ENCODE measurements at regions not wholly inside any gene's neighbourhood (a gene's known extent, or its start where the extent isn't known, plus 50 kb on each side); places are given as distances from the start of the nearest gene placed in this dataset.
"Not testable (repeated sequence)": the region's sequence is repeated elsewhere in the genome, so short reads cannot be mapped to it uniquely, and the experiment has no call there.

DNA sequence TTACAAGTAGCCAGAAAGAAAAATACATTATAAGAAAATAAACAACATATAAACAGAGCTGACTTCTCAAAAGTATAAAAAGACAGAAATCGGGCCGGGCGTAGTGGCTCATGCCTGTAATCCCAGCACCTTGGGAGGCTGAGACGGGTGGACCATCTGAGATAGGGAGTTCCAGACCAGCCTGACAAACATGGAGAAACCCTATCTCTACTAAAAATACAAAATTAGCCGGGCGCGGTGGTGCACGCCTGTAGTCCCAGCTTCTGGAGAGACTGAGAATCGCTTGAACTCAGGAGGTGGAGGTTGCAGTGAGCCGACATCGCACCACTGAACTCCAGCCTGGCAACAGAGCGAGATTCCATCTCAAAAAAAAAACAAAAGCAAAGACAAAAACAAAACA, 373.3 kb upstream of the ARPP21 start:
- TF ChIP-seq, protein P1, sequence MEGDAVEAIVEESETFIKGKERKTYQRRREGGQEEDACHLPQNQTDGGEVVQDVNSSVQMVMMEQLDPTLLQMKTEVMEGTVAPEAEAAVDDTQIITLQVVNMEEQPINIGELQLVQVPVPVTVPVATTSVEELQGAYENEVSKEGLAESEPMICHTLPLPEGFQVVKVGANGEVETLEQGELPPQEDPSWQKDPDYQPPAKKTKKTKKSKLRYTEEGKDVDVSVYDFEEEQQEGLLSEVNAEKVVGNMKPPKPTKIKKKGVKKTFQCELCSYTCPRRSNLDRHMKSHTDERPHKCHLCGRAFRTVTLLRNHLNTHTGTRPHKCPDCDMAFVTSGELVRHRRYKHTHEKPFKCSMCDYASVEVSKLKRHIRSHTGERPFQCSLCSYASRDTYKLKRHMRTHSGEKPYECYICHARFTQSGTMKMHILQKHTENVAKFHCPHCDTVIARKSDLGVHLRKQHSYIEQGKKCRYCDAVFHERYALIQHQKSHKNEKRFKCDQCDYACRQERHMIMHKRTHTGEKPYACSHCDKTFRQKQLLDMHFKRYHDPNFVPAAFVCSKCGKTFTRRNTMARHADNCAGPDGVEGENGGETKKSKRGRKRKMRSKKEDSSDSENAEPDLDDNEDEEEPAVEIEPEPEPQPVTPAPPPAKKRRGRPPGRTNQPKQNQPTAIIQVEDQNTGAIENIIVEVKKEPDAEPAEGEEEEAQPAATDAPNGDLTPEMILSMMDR (IDR thresholded peaks at IDR 0.05; ENCODE audit: poor library complexity, severe bottlenecking), result not testable (repeated sequence)
- TF ChIP-seq RAD21 (conservative IDR thresholded peaks at IDR 0.05); EZH2 (IDR thresholded peaks at IDR 0.05; ENCODE audit: borderline replicate concordance, insufficient read depth, low read length, poor library complexity, severe bottlenecking); POLR2AphosphoS5 (IDR thresholded peaks at IDR 0.05); EP300 (conservative IDR thresholded peaks at IDR 0.05; ENCODE audit: poor library complexity, severe bottlenecking); MXI1 (conservative IDR thresholded peaks at IDR 0.05; ENCODE audit: poor library complexity, severe bottlenecking); TAF1 (IDR thresholded peaks at IDR 0.05; ENCODE audit: low read depth): not testable (repeated sequence)

All from neural cell (in vitro differentiated cells).